ENCODE measurements at regions not wholly inside any gene's neighbourhood (a gene's known extent, or its start where the extent isn't known, plus 50 kb on each side); places are given as distances from the start of the nearest gene placed in this dataset.
A peak's percentile ranks its signal among the peaks of the same experiment; 100 is the strongest.

- intact Hi-C loops (cut with DNase I): no loop called here
- TF ChIP-seq, protein P1, sequence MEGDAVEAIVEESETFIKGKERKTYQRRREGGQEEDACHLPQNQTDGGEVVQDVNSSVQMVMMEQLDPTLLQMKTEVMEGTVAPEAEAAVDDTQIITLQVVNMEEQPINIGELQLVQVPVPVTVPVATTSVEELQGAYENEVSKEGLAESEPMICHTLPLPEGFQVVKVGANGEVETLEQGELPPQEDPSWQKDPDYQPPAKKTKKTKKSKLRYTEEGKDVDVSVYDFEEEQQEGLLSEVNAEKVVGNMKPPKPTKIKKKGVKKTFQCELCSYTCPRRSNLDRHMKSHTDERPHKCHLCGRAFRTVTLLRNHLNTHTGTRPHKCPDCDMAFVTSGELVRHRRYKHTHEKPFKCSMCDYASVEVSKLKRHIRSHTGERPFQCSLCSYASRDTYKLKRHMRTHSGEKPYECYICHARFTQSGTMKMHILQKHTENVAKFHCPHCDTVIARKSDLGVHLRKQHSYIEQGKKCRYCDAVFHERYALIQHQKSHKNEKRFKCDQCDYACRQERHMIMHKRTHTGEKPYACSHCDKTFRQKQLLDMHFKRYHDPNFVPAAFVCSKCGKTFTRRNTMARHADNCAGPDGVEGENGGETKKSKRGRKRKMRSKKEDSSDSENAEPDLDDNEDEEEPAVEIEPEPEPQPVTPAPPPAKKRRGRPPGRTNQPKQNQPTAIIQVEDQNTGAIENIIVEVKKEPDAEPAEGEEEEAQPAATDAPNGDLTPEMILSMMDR (IDR thresholded peaks at IDR 0.05): no peak
Measured at GRCh38 chr20:48007351-48007750, 222.1 kb upstream of the SULF2 start.

GRCh38 chr20:48006036-48006833, 221.0 kb upstream of the SULF2 start:
- ATAC-seq (peak; percentile 28), DNase-seq (no peak)
- H3K27me3 ChIP-seq: peaks cover 0 to 11% of the 10 kb centered on the region in 2 donors
- intact Hi-C loops (cut with DNase I): no loop called here
- no peak overlapping the region for H3K4me3 ChIP-seq
- no peaks in the 10 kb centered on the region for H3K36me3 ChIP-seq
- H3K4me1 ChIP-seq: no peaks in the 10 kb centered on the region
- peaks cover 0 to 9% of the 10 kb centered on the region in 2 donors for H3K9me3 ChIP-seq
- H3K27ac ChIP-seq: no peak overlapping the region
- TF ChIP-seq, protein P1 (IDR thresholded peaks at IDR 0.05): no peak

More at GRCh38 chr20:48007351-48007750, 222.1 kb upstream of the SULF2 start:
- ATAC-seq (no peak), DNase-seq (no peak)
- no peak overlapping the region for H3K4me3 ChIP-seq
- peaks cover 0 to 18% of the 10 kb centered on the region in 2 donors for H3K9me3 ChIP-seq
- H3K27ac ChIP-seq: no peak overlapping the region
- H3K4me1 ChIP-seq: no peaks in the 10 kb centered on the region
- no peaks in the 10 kb centered on the region for H3K36me3 ChIP-seq
- H3K27me3 ChIP-seq: peaks cover 0 to 11% of the 10 kb centered on the region in 2 donors

DNA sequence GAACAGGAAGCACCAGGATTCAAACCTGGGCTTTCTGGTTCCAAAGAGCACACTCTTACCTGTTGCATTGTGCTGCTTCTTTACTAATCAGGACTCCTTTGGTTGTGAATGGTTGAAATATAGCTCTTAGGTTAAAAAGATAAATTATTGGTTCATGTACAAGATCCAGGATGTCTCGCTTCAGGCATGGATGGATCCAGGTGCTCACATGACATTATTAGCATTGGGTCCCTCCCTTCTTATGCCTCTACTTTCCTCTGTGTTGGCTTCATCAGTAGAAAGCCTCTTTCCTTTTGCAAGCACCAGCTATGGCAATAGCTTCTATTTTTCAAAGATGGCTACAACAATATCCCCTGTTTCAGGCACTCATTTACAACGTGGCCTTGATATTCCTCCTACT, 217.7 kb upstream of the SULF2 start:
- Histone ChIP-seq H3K27me3 (peaks cover 0 to 11% of the 10 kb centered on the region in 2 donors), H3K4me1 (no peaks in the 10 kb centered on the region), H3K27ac (no peak overlapping the region), H3K4me3 (no peak overlapping the region), H3K36me3 (no peaks in the 10 kb centered on the region), H3K9me3 (peaks cover 0 to 4% of the 10 kb centered on the region in 2 donors)
- ATAC-seq (no peak), DNase-seq (no peak)
- TF ChIP-seq, protein P1 (IDR thresholded peaks at IDR 0.05): no peak
- intact Hi-C loops (cut with DNase I): no loop called here

DNA sequence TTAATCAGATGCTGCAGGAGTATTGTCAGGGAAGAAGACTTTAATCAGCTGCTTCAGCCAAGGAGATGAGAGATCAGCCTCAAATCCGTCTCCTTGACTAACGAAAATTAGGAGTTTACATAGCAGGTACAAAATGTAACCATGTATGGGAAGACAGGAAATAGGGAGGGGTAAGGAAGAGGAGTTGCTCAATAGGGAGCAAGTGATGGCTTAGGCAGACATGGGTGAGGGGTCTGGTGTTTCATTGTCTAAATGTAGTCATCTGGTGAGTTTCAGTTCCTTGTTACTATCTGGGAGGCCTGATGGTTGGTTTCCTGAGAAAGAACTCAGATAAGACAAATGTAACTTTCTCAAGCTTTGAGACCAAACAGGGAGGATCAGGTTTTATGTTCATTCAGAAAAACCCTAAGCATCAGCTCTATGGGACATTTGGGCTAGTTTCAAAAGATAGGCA, 217.3 kb upstream of the SULF2 start:
- no peaks in the 10 kb centered on the region for H3K4me1 ChIP-seq
- DNase-seq (no peak), ATAC-seq (no peak)
- H3K27me3 ChIP-seq: peaks cover 0 to 11% of the 10 kb centered on the region in 2 donors
- intact Hi-C loops (cut with DNase I): no loop called here
- no peak overlapping the region for H3K27ac ChIP-seq
- TF ChIP-seq, protein P1 (IDR thresholded peaks at IDR 0.05): no peak
- no peaks in the 10 kb centered on the region for H3K36me3 ChIP-seq
- H3K9me3 ChIP-seq: no peaks in the 10 kb centered on the region
- H3K4me3 ChIP-seq: no peak overlapping the region

DNA sequence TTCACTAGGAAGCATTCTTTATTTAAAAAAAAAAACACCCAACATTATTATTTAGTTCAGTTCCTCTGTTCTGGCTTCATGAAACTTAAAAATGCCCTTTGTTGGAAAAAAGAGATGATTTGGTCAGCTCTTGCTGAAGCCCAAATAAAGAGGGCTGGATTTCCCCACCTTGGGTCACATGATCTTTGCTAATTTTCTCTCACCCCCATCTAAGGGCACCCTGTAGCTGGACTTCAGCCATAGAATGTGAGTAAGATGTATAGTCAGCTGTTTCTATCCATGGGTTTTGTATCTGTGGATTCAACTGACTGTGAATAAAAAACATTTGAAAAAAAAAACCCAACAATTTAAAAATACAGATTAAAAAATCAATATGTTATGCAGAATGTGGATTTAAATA, 213.9 kb upstream of the SULF2 start:
- no peaks in the 10 kb centered on the region for H3K9me3 ChIP-seq
- intact Hi-C loops (cut with DNase I): no loop called here
- no peak overlapping the region for H3K4me3 ChIP-seq
- no peak for DNase-seq
- no peaks in the 10 kb centered on the region for H3K27me3 ChIP-seq
- no peak overlapping the region for H3K27ac ChIP-seq
- ATAC-seq: no peak
- no peaks in the 10 kb centered on the region for H3K36me3 ChIP-seq
- H3K4me1 ChIP-seq: no peaks in the 10 kb centered on the region
- TF ChIP-seq, protein P1 (IDR thresholded peaks at IDR 0.05): no peak
